ENCODE measurements at regions not wholly inside any gene's neighbourhood (a gene's known extent, or its start where the extent isn't known, plus 50 kb on each side); places are given as distances from the start of the nearest gene placed in this dataset.
"Not testable (repeated sequence)": the region's sequence is repeated elsewhere in the genome, so short reads cannot be mapped to it uniquely, and the experiment has no call there.

DNA sequence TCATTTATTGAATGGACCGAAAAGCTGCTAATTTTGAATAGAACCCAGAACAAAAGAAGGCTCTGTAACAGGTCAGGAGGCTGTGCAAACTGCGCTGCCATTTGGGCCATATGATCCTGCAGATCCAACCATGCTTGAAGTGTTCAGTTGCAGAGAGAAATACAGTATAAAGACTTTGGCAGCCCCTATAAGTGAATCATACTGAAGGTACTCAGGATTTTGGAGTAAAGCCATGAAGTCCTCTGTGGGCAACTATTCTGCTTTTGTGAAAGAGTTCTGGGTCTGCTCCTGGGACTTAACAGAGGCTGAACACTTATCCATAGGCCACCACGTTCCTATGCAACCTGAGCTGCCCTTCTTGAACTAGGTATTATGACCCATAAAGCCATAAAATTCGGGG, 1613.6 kb upstream of the PRMT6 start:
- Histone ChIP-seq H3K27ac (ENCODE audit: low read length) (no peak overlapping the region), H2AFZ (ENCODE audit: low read depth, low read length) (no peak overlapping the region), H3K36me3 (replicated peaks; ENCODE audit: low read depth, low read length) (no peaks in the 10 kb centered on the region), H4K20me1 (ENCODE audit: insufficient read depth, low read length) (no peaks in the 10 kb centered on the region), H3K79me2 (ENCODE audit: low read length) (no peaks in the 10 kb centered on the region), H3K4me1 (ENCODE audit: low read length) (no peaks in the 10 kb centered on the region), H3K27me3 (ENCODE audit: low read depth, low read length) (no peaks in the 10 kb centered on the region), H3K4me2 (ENCODE audit: low read length) (no peak overlapping the region), H3K9ac (ENCODE audit: low read length) (no peak overlapping the region), H3K4me3 (ENCODE audit: low read length) (no peak overlapping the region), H3K9me3 (ENCODE audit: insufficient read depth, low read length) (no peaks in the 10 kb centered on the region)
- TF ChIP-seq EZH2phosphoT487 (IDR thresholded peaks at IDR 0.05; ENCODE audit: low read depth) (no peak), CTCF (IDR thresholded peaks at IDR 0.05; ENCODE audit: low read depth, low read length) (no peak)

GRCh38 chr1:105459759-105460158, 1596.7 kb upstream of the PRMT6 start:
- Histone ChIP-seq H3K9me3 (ENCODE audit: insufficient read depth, low read length) (no peaks in the 10 kb centered on the region), H3K4me1 (ENCODE audit: low read length) (no peaks in the 10 kb centered on the region), H3K4me2 (ENCODE audit: low read length) (no peak overlapping the region), H3K79me2 (ENCODE audit: low read length) (no peaks in the 10 kb centered on the region), H3K27ac (ENCODE audit: low read length) (no peak overlapping the region), H3K4me3 (ENCODE audit: low read length) (no peak overlapping the region), H2AFZ (ENCODE audit: low read depth, low read length) (no peak overlapping the region), H3K27me3 (ENCODE audit: low read depth, low read length) (no peaks in the 10 kb centered on the region), H3K36me3 (replicated peaks; ENCODE audit: low read depth, low read length) (no peaks in the 10 kb centered on the region), H3K9ac (ENCODE audit: low read length) (no peak overlapping the region), H4K20me1 (ENCODE audit: insufficient read depth, low read length) (no peaks in the 10 kb centered on the region)
- TF ChIP-seq CTCF (IDR thresholded peaks at IDR 0.05; ENCODE audit: low read depth, low read length): no peak
- no peak for TF ChIP-seq EZH2phosphoT487 (IDR thresholded peaks at IDR 0.05; ENCODE audit: low read depth)

DNA sequence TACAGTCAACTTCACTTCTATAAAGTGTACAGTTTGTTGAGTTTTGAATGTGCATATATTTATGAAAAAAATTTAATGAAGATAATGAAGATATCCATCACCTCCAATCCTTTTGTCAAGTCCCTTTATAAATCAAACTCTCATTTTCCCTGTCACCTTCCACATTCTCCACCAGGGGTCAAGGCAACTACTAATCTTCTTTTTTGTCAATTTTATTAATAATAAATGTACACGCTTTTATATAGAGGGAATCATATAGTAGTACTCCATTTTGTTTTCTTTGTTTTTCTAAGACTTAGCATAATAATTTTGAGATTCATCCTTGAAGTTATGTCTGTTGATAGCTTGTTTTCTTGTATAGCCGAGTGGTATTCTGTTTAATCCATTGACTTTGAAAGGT, 1594.2 kb upstream of the PRMT6 start:
- no peaks in the 10 kb centered on the region for H3K9me3 ChIP-seq (ENCODE audit: insufficient read depth, low read length)
- no peaks in the 10 kb centered on the region for H4K20me1 ChIP-seq (ENCODE audit: insufficient read depth, low read length)
- no peak for TF ChIP-seq CTCF (IDR thresholded peaks at IDR 0.05; ENCODE audit: low read depth, low read length)
- TF ChIP-seq EZH2phosphoT487 (IDR thresholded peaks at IDR 0.05; ENCODE audit: low read depth): no peak
- H3K79me2 ChIP-seq (ENCODE audit: low read length): no peaks in the 10 kb centered on the region
- H3K27ac ChIP-seq (ENCODE audit: low read length): no peak overlapping the region
- H3K4me2 ChIP-seq (ENCODE audit: low read length): no peak overlapping the region
- H3K9ac ChIP-seq (ENCODE audit: low read length): no peak overlapping the region
- H3K4me1 ChIP-seq (ENCODE audit: low read length): no peaks in the 10 kb centered on the region
- no peak overlapping the region for H3K4me3 ChIP-seq (ENCODE audit: low read length)
- no peaks in the 10 kb centered on the region for H3K27me3 ChIP-seq (ENCODE audit: low read depth, low read length)
- H2AFZ ChIP-seq (ENCODE audit: low read depth, low read length): no peak overlapping the region
- no peaks in the 10 kb centered on the region for H3K36me3 ChIP-seq (replicated peaks; ENCODE audit: low read depth, low read length)

DNA sequence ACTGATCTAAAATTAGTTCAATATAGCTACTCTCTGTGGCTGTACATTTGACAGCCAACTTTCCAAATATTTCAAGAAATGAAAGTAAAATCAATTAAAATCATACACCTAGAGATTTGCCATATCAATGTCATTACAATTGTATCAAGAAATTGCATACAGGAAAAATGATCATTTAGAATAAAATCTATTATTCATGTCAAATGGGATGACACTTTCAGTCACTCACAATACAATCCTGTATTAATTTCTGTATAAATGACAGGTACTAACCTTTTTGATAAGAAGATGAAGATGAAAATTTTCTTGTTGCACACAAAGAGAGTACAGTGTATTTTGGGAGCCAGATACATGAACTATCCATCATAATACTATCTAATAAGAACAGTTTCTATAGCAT, 1588.9 kb upstream of the PRMT6 start:
- Histone ChIP-seq H3K9me3 (ENCODE audit: insufficient read depth, low read length) (no peaks in the 10 kb centered on the region), H3K36me3 (replicated peaks; ENCODE audit: low read depth, low read length) (no peaks in the 10 kb centered on the region), H3K79me2 (ENCODE audit: low read length) (no peaks in the 10 kb centered on the region), H3K4me1 (ENCODE audit: low read length) (no peaks in the 10 kb centered on the region), H3K27ac (ENCODE audit: low read length) (no peak overlapping the region), H3K4me2 (ENCODE audit: low read length) (no peak overlapping the region), H2AFZ (ENCODE audit: low read depth, low read length) (no peak overlapping the region), H3K27me3 (ENCODE audit: low read depth, low read length) (no peaks in the 10 kb centered on the region), H3K4me3 (ENCODE audit: low read length) (no peak overlapping the region), H3K9ac (ENCODE audit: low read length) (no peak overlapping the region), H4K20me1 (ENCODE audit: insufficient read depth, low read length) (no peaks in the 10 kb centered on the region)
- TF ChIP-seq EZH2phosphoT487 (IDR thresholded peaks at IDR 0.05; ENCODE audit: low read depth): no peak
- TF ChIP-seq CTCF (IDR thresholded peaks at IDR 0.05; ENCODE audit: low read depth, low read length): no peak

- not testable (repeated sequence) for H2AFZ ChIP-seq (ENCODE audit: low read depth, low read length); H3K27me3 ChIP-seq (ENCODE audit: low read depth, low read length); H3K79me2 ChIP-seq (ENCODE audit: low read length); H4K20me1 ChIP-seq (ENCODE audit: insufficient read depth, low read length); H3K4me3 ChIP-seq (ENCODE audit: low read length); H3K4me2 ChIP-seq (ENCODE audit: low read length); H3K27ac ChIP-seq (ENCODE audit: low read length); H3K9me3 ChIP-seq (ENCODE audit: insufficient read depth, low read length); H3K9ac ChIP-seq (ENCODE audit: low read length); H3K36me3 ChIP-seq (replicated peaks; ENCODE audit: low read depth, low read length); H3K4me1 ChIP-seq (ENCODE audit: low read length)
Observed at GRCh38 chr1:105470541-105470940, 1585.9 kb upstream of the PRMT6 start.

Measured in OCI-LY3 (cell line).